Mesenchymal stem cell (in vitro differentiated cells and primary cell): ENCODE measurements at regions not wholly inside any gene's neighbourhood (a gene's known extent, or its start where the extent isn't known, plus 50 kb on each side); places are given as distances from the start of the nearest gene placed in this dataset.

Source experiments
- DNase-seq: peaks from one replicate; pipeline ENCODE4 v3.0.0-alpha.2; 2013
- H2AFZ ChIP-seq: one replicate; pipeline ENCODE4 v1.6.1; 2013; ENCODE audit warnings: low read depth, mild to moderate bottlenecking, control low read depth, inconsistent platforms, low read length, moderate library complexity
- H2AK5ac ChIP-seq: 2 replicates; pipeline ENCODE4 v1.6.1; 2013; ENCODE audit warnings: low read length, moderate library complexity, mild to moderate bottlenecking, inconsistent platforms; ENCODE audit not compliant: severe bottlenecking
- H2BK120ac ChIP-seq: one replicate; pipeline ENCODE4 v1.6.1; 2013; ENCODE audit warnings: low read depth, mild to moderate bottlenecking, inconsistent platforms, low read length, moderate library complexity
- H2BK12ac ChIP-seq, 2 experiments: one replicate each; pipeline ENCODE4 v1.6.1; 2013; ENCODE audit warnings: inconsistent platforms in 2 of 2, low read length in 2 of 2, mild to moderate bottlenecking in 2 of 2, moderate library complexity in 2 of 2, control low read depth in 1 of 2
- H2BK15ac ChIP-seq: one replicate; pipeline ENCODE4 v1.6.1; 2013; ENCODE audit warnings: mild to moderate bottlenecking, low read depth, inconsistent platforms; ENCODE audit not compliant: poor library complexity, severe bottlenecking
- H2BK5ac ChIP-seq: 2 replicates; pipeline ENCODE4 v1.6.1; 2013; ENCODE audit warnings: low read depth, mild to moderate bottlenecking, low read length, control low read depth, inconsistent platforms; ENCODE audit not compliant: poor library complexity, severe bottlenecking
- H3K14ac ChIP-seq, 2 experiments: one replicate each; pipeline ENCODE4 v1.6.1; 2013; ENCODE audit warnings: inconsistent platforms in 2 of 2, low read length in 2 of 2, control low read depth in 1 of 2, mild to moderate bottlenecking in 1 of 2, moderate library complexity in 1 of 2
- H3K18ac ChIP-seq, 2 experiments: one replicate each; pipeline ENCODE4 v1.6.1; 2013; ENCODE audit warnings: inconsistent platforms in 2 of 2, low read length in 2 of 2, control low read depth in 1 of 2, low read depth in 1 of 2, mild to moderate bottlenecking in 1 of 2
- H3K23ac ChIP-seq, 2 experiments: one replicate each; pipeline ENCODE4 v1.6.1; 2013; ENCODE audit warnings: inconsistent platforms in 2 of 2, low read length in 2 of 2, mild to moderate bottlenecking in 2 of 2, moderate library complexity in 2 of 2, control low read depth in 1 of 2
- H3K27ac ChIP-seq: 2 replicates; pipeline ENCODE4 v1.5.1; 2013; ENCODE audit warnings: mild to moderate bottlenecking, moderate library complexity, low read length, control low read depth, inconsistent platforms; ENCODE audit not compliant: poor library complexity, severe bottlenecking
- H3K27me3 ChIP-seq, 2 experiments: 2 replicates each; pipeline versions ENCODE4 v1.6.1 to v1.7.0; 2013; ENCODE audit warnings: low read length in 2 of 2, mild to moderate bottlenecking in 2 of 2, moderate library complexity in 2 of 2, control low read depth in 1 of 2, inconsistent platforms in 1 of 2; ENCODE audit not compliant: control insufficient read depth in 1 of 2, insufficient read depth in 1 of 2
- H3K36me3 ChIP-seq, 2 experiments: 2 replicates each; pipeline versions ENCODE4 v1.6.1 to v1.7.0; 2013; ENCODE audit warnings: low read length in 2 of 2, control low read depth in 1 of 2, inconsistent platforms in 1 of 2, low read depth in 1 of 2, mild to moderate bottlenecking in 1 of 2; ENCODE audit not compliant: insufficient read depth in 2 of 2, control insufficient read depth in 1 of 2
- H3K4ac ChIP-seq, 2 experiments: one replicate each; pipeline ENCODE4 v1.6.1; 2013; ENCODE audit warnings: inconsistent platforms in 2 of 2, low read length in 2 of 2, mild to moderate bottlenecking in 2 of 2, moderate library complexity in 2 of 2, control low read depth in 1 of 2, low read depth in 1 of 2
- H3K4me1 ChIP-seq: 2 replicates; pipeline ENCODE4 v1.6.1; 2013; ENCODE audit warnings: low read depth, low read length, control low read depth; ENCODE audit not compliant: control insufficient read depth, insufficient read depth
- H3K4me2 ChIP-seq: 2 replicates; pipeline ENCODE4 v1.6.1; 2013; ENCODE audit warnings: low read length, mild to moderate bottlenecking, inconsistent platforms; ENCODE audit not compliant: poor library complexity, severe bottlenecking
- H3K4me3 ChIP-seq, 2 experiments: 2 replicates each; pipeline versions ENCODE4 v1.5.1 to v1.7.0; 2013; ENCODE audit warnings: low read length in 2 of 2, mild to moderate bottlenecking in 2 of 2, control low read depth in 1 of 2, low read depth in 1 of 2; ENCODE audit not compliant: insufficient read depth in 1 of 2
- H3K79me1 ChIP-seq: replicated peaks from 2 replicates; pipeline ENCODE4 v1.6.1; 2013; ENCODE audit warnings: mild to moderate bottlenecking, control low read depth, low read length, inconsistent platforms; ENCODE audit not compliant: poor library complexity, severe bottlenecking
- H3K9ac ChIP-seq: 2 replicates; pipeline ENCODE4 v1.7.0; 2013; ENCODE audit warnings: mild to moderate bottlenecking, low read length, moderate library complexity
- H3K9me3 ChIP-seq: 2 replicates; pipeline ENCODE4 v1.7.0; 2013; ENCODE audit warnings: mild to moderate bottlenecking, low read length; ENCODE audit not compliant: control insufficient read depth
- H4K8ac ChIP-seq: one replicate; pipeline ENCODE4 v1.6.1; 2013; ENCODE audit warnings: inconsistent platforms, mild to moderate bottlenecking, low read length, moderate library complexity
- H4K91ac ChIP-seq: one replicate; pipeline ENCODE4 v1.6.1; 2013; ENCODE audit warnings: mild to moderate bottlenecking, low read length, inconsistent platforms
- WGBS: methylation state at CpG from one replicate; pipeline ENCODE4 v1.1.7; 2013; ENCODE audit warnings: mixed read lengths; 5-methylcytosine and 5-hydroxymethylcytosine counted together

- Histone ChIP-seq H3K23ac (no peak overlapping the region), H3K9me3 (peaks cover 1% of the 10 kb centered on the region), H3K18ac (no peak overlapping the region), H2BK5ac (no peak overlapping the region), H4K91ac (no peak overlapping the region), H2BK12ac (no peak overlapping the region), H3K4me1 (peaks cover 2% of the 10 kb centered on the region), H2BK120ac (no peak overlapping the region), H2AK5ac (no peak overlapping the region), H3K14ac (no peak overlapping the region), H3K27ac (no peak overlapping the region), H3K4me2 (no peak overlapping the region), H3K9ac (no peak overlapping the region), H3K79me1 (no peaks in the 10 kb centered on the region), H3K27me3 (no peaks in the 10 kb centered on the region), H4K8ac (no peak overlapping the region), H2AFZ (no peak overlapping the region), H3K36me3 (no peaks in the 10 kb centered on the region), H2BK15ac (no peak overlapping the region), H3K4ac (no peak overlapping the region), H3K4me3 (no peak overlapping the region)
- no peak for DNase-seq
- WGBS = 76% methylated on average over 5 of the region's 7 CpGs
Measured at GRCh38 chr12:127599436-127599835, 667.5 kb upstream of the TMEM132C start.

GRCh38 chr12:127600211-127600610 is 666.8 kb upstream of the TMEM132C start:
- no peak overlapping the region for H2BK12ac ChIP-seq
- no peaks in the 10 kb centered on the region for H3K79me1 ChIP-seq
- H2AFZ ChIP-seq = no peak overlapping the region
- H3K14ac ChIP-seq = no peak overlapping the region
- H3K9ac ChIP-seq = no peak overlapping the region
- H2BK120ac ChIP-seq = no peak overlapping the region
- H3K27me3 ChIP-seq = no peaks in the 10 kb centered on the region
- no peak overlapping the region for H3K27ac ChIP-seq
- WGBS = 82% methylated on average over 2 of the region's 3 CpGs
- no peak overlapping the region for H2BK15ac ChIP-seq
- H3K4ac ChIP-seq = no peak overlapping the region
- no peak overlapping the region for H3K4me3 ChIP-seq
- H4K8ac ChIP-seq = no peak overlapping the region
- no peaks in the 10 kb centered on the region for H3K4me1 ChIP-seq
- no peak for DNase-seq
- H3K23ac ChIP-seq = no peak overlapping the region
- no peak overlapping the region for H2AK5ac ChIP-seq
- peaks cover 4% of the 10 kb centered on the region for H3K9me3 ChIP-seq
- H2BK5ac ChIP-seq = no peak overlapping the region
- no peaks in the 10 kb centered on the region for H3K36me3 ChIP-seq
- H3K4me2 ChIP-seq = no peak overlapping the region
- H3K18ac ChIP-seq = no peak overlapping the region
- H4K91ac ChIP-seq = no peak overlapping the region

GRCh38 chr12:127606476-127607015 is 660.4 kb upstream of the TMEM132C start:
- no peak overlapping the region for H3K4ac ChIP-seq
- no peak overlapping the region for H3K23ac ChIP-seq
- no peak overlapping the region for H4K8ac ChIP-seq
- no peak overlapping the region for H3K14ac ChIP-seq
- H3K27me3 ChIP-seq = no peaks in the 10 kb centered on the region
- no peak overlapping the region for H2BK12ac ChIP-seq
- 94% methylated on average over 2 of the region's 3 CpGs for WGBS
- H2BK120ac ChIP-seq = no peak overlapping the region
- no peaks in the 10 kb centered on the region for H3K36me3 ChIP-seq
- H2AFZ ChIP-seq = no peak overlapping the region
- H3K18ac ChIP-seq = no peak overlapping the region
- no peaks in the 10 kb centered on the region for H3K4me1 ChIP-seq
- H4K91ac ChIP-seq = no peak overlapping the region
- no peak overlapping the region for H2BK5ac ChIP-seq
- no peak overlapping the region for H2AK5ac ChIP-seq
- H3K27ac ChIP-seq = no peak overlapping the region
- no peak for DNase-seq
- no peak overlapping the region for H2BK15ac ChIP-seq
- peaks cover 4% of the 10 kb centered on the region for H3K9me3 ChIP-seq
- H3K9ac ChIP-seq = no peak overlapping the region
- H3K79me1 ChIP-seq = no peaks in the 10 kb centered on the region
- no peak overlapping the region for H3K4me3 ChIP-seq
- no peak overlapping the region for H3K4me2 ChIP-seq

GRCh38 chr12:127607146-127607725 is 659.7 kb upstream of the TMEM132C start:
- Histone ChIP-seq H3K9me3 (peaks cover 4% of the 10 kb centered on the region), H4K8ac (no peak overlapping the region), H3K23ac (no peak overlapping the region), H3K14ac (no peak overlapping the region), H2BK15ac (no peak overlapping the region), H3K4me1 (no peaks in the 10 kb centered on the region), H2AFZ (no peak overlapping the region), H2AK5ac (no peak overlapping the region), H3K9ac (no peak overlapping the region), H2BK12ac (no peak overlapping the region), H4K91ac (no peak overlapping the region), H3K4me2 (no peak overlapping the region), H3K79me1 (no peaks in the 10 kb centered on the region), H3K18ac (no peak overlapping the region), H2BK120ac (no peak overlapping the region), H3K4ac (no peak overlapping the region), H3K36me3 (no peaks in the 10 kb centered on the region), H3K27ac (no peak overlapping the region), H2BK5ac (no peak overlapping the region), H3K27me3 (no peaks in the 10 kb centered on the region), H3K4me3 (no peak overlapping the region)
- WGBS = 61% methylated on average over 7 of the region's 7 CpGs
- no peak for DNase-seq
